ENCODE measurements at regions not wholly inside any gene's neighbourhood (a gene's known extent, or its start where the extent isn't known, plus 50 kb on each side); places are given as distances from the start of the nearest gene placed in this dataset.

GRCh38 chr10:88092265-88092664, 228.8 kb downstream of the PTEN start:
- TF ChIP-seq CTCF (IDR thresholded peaks at IDR 0.05) (no peak), POLR2A (IDR thresholded peaks at IDR 0.05) (no peak)

GRCh38 chr10:88092973-88093372, 229.5 kb downstream of the PTEN start:
- no peaks in the 10 kb centered on the region for H3K27me3 ChIP-seq
- H3K4me3 ChIP-seq = no peak overlapping the region
- no peaks in the 10 kb centered on the region for H3K4me1 ChIP-seq
- H3K27ac ChIP-seq = no peak overlapping the region
- H3K36me3 ChIP-seq = no peaks in the 10 kb centered on the region
- H3K9me3 ChIP-seq = no peaks in the 10 kb centered on the region
- DNase-seq = no peak
- TF ChIP-seq POLR2A (IDR thresholded peaks at IDR 0.05) = no peak
- TF ChIP-seq CTCF (IDR thresholded peaks at IDR 0.05) = no peak

More at GRCh38 chr10:88092265-88092664, 228.8 kb downstream of the PTEN start:
- no peak for DNase-seq
- Histone ChIP-seq H3K36me3 (no peaks in the 10 kb centered on the region), H3K4me1 (no peaks in the 10 kb centered on the region), H3K4me3 (no peak overlapping the region), H3K9me3 (no peaks in the 10 kb centered on the region), H3K27ac (peak overlapping the region in 1 of 4 donors; percentile 58), H3K27me3 (no peaks in the 10 kb centered on the region)

- Histone ChIP-seq H3K27ac (no peak overlapping the region), H3K4me1 (no peaks in the 10 kb centered on the region), H3K4me3 (no peak overlapping the region), H3K9me3 (no peaks in the 10 kb centered on the region), H3K27me3 (no peaks in the 10 kb centered on the region), H3K36me3 (no peaks in the 10 kb centered on the region)
- DNase-seq = no peak
- no peak for TF ChIP-seq CTCF (IDR thresholded peaks at IDR 0.05)
- no peak for TF ChIP-seq POLR2A (IDR thresholded peaks at IDR 0.05)
These were observed 231.4 kb downstream of the PTEN start for GRCh38 chr10:88094795-88095194.

GRCh38 chr10:88095223-88095721, 231.8 kb downstream of the PTEN start:
- TF ChIP-seq CTCF (IDR thresholded peaks at IDR 0.05) = no peak
- TF ChIP-seq POLR2A (IDR thresholded peaks at IDR 0.05) = no peak
- Histone ChIP-seq H3K36me3 (no peaks in the 10 kb centered on the region), H3K27ac (no peak overlapping the region), H3K4me3 (no peak overlapping the region), H3K27me3 (no peaks in the 10 kb centered on the region), H3K9me3 (no peaks in the 10 kb centered on the region), H3K4me1 (no peaks in the 10 kb centered on the region)
- DNase-seq = no peak

- Histone ChIP-seq H3K27me3 (no peaks in the 10 kb centered on the region), H3K4me1 (no peaks in the 10 kb centered on the region), H3K36me3 (no peaks in the 10 kb centered on the region), H3K4me3 (no peak overlapping the region), H3K9me3 (no peaks in the 10 kb centered on the region), H3K27ac (no peak overlapping the region)
- TF ChIP-seq CTCF (IDR thresholded peaks at IDR 0.05) (no peak), POLR2A (IDR thresholded peaks at IDR 0.05) (no peak)
- no peak for DNase-seq
These were observed 232.5 kb downstream of the PTEN start for GRCh38 chr10:88095778-88096431.

All from Peyer's patch (tissue), 4 donors.